Gastroesophageal sphincter (tissue), 3 donors: ENCODE measurements at regions not wholly inside any gene's neighbourhood (a gene's known extent, or its start where the extent isn't known, plus 50 kb on each side); places are given as distances from the start of the nearest gene placed in this dataset.

ENCODE experiments used
- CTCF ChIP-seq, 4 experiments: fragments of 200-600 bp in 2 of 4; fragments of 450-650 bp in 2 of 4; sonication (generic) in 1 of 4; IDR thresholded peaks; one replicate each; pipeline ENCODE4 v1.5.1; 2017 to 2019; ENCODE audit warnings: antibody characterized with exemption in 4 of 4, mild to moderate bottlenecking in 2 of 4, moderate library complexity in 2 of 4
- POLR2A ChIP-seq, 2 donors: fragments of 450-650 bp; IDR thresholded peaks; one replicate each; pipeline ENCODE4 v1.6.1; 2017; ENCODE audit warnings: antibody characterized with exemption in 2 of 2, mild to moderate bottlenecking in 2 of 2, moderate library complexity in 1 of 2

- TF ChIP-seq CTCF (IDR thresholded peaks at IDR 0.05) = no peak
- no peak for TF ChIP-seq POLR2A (IDR thresholded peaks at IDR 0.05)
Measured at GRCh38 chr11:25529572-25529971, 802.4 kb upstream of the ANO3 start.
